ENCODE measurements at regions not wholly inside any gene's neighbourhood (a gene's known extent, or its start where the extent isn't known, plus 50 kb on each side); places are given as distances from the start of the nearest gene placed in this dataset.
"Not testable (repeated sequence)": the region's sequence is repeated elsewhere in the genome, so short reads cannot be mapped to it uniquely, and the experiment has no call there.

DNA sequence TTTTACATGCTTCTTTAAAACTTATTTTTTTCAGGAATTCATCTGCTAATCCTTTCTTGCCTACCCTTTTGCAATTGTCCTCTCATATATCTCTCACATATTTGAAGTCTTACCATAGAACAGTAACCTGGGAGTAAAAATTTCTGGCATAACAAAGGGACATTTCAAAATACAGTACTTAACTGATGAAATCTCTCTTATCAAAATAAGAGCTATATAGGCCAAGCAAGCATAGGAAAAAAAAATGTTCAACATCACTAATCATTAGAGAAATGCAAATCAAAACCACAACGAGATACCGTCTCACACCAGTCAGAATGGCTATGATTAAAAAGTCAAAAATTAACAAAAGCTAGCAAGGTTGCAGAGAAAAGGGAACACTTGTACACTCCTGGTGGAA, 2062.7 kb upstream of the CDH6 start:
- Histone ChIP-seq H3K9me3 (peaks cover 0 to 5% (median 2%) of the 10 kb centered on the region in 4 donors), H3K4me1 (no peaks in the 10 kb centered on the region), H3K27ac (replicated peaks in 1 of 4) (no peak overlapping the region), H3K27me3 (no peaks in the 10 kb centered on the region), H3K4me3 (no peak overlapping the region), H3K36me3 (no peaks in the 10 kb centered on the region)
- intact Hi-C loops (cut with DNase I): no loop called here
- no peak for TF ChIP-seq EP300 (IDR thresholded peaks at IDR 0.05)
- TF ChIP-seq POLR2AphosphoS5 (IDR thresholded peaks at IDR 0.05): no peak
- TF ChIP-seq POLR2A (IDR thresholded peaks at IDR 0.05; ENCODE audit: low read depth): no peak
- TF ChIP-seq CTCF (IDR thresholded peaks at IDR 0.05): no peak
- WGBS: 80% methylated on average over 2 of the region's 2 CpGs
- DNase-seq (ENCODE audit: extremely low spot score): no peak

- DNase-seq (ENCODE audit: extremely low spot score); H3K27me3 ChIP-seq; H3K4me1 ChIP-seq; H3K9me3 ChIP-seq; H3K36me3 ChIP-seq; H3K27ac ChIP-seq (replicated peaks in 1 of 4); intact Hi-C loops (cut with DNase I); H3K4me3 ChIP-seq: not testable (repeated sequence)
- WGBS: 97% methylated on average over 13 of the region's 32 CpGs
Measured at GRCh38 chr5:29127524-29128156, 2065.8 kb upstream of the CDH6 start.

DNA sequence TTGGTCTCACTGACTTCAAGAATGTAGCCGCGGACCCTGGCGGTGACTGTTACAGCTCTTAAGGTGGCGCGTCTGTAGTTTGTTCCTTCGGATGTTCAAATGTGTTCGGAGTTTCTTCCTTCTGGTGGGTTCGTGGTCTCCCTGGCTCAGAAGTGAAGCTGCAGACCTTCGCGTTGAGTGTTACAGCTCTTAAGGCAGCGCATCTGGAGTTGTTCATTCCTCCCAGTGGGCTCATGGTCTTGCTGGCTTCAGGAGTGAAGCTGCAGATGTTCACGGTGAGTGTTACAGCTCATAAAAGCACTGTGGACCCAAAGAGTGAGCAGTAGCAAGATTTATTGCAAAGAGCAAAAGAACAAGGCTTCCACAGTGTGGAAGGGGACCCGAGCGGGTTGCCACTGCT, 2067.0 kb upstream of the CDH6 start:
- H3K9me3 ChIP-seq; H3K4me1 ChIP-seq; H3K27me3 ChIP-seq; H3K4me3 ChIP-seq; H3K27ac ChIP-seq (replicated peaks in 1 of 4); intact Hi-C loops (cut with DNase I); H3K36me3 ChIP-seq; DNase-seq (ENCODE audit: extremely low spot score): not testable (repeated sequence)
- 94% methylated on average over 14 of the region's 14 CpGs for WGBS

GRCh38 chr5:29122306-29122705, 2071.2 kb upstream of the CDH6 start:
- H3K36me3 ChIP-seq: no peaks in the 10 kb centered on the region
- DNase-seq (ENCODE audit: extremely low spot score): no peak
- H3K4me1 ChIP-seq: no peaks in the 10 kb centered on the region
- TF ChIP-seq CTCF (IDR thresholded peaks at IDR 0.05) (no peak), POLR2A (IDR thresholded peaks at IDR 0.05; ENCODE audit: low read depth) (no peak), EP300 (IDR thresholded peaks at IDR 0.05) (no peak), POLR2AphosphoS5 (IDR thresholded peaks at IDR 0.05) (no peak)
- WGBS: 84% methylated on average over 2 of the region's 2 CpGs
- no peak overlapping the region for H3K4me3 ChIP-seq
- no peaks in the 10 kb centered on the region for H3K27me3 ChIP-seq
- no peaks in the 10 kb centered on the region for H3K9me3 ChIP-seq
- no peak overlapping the region for H3K27ac ChIP-seq (replicated peaks in 1 of 4)
- intact Hi-C loops (cut with DNase I): no loop called here

DNA sequence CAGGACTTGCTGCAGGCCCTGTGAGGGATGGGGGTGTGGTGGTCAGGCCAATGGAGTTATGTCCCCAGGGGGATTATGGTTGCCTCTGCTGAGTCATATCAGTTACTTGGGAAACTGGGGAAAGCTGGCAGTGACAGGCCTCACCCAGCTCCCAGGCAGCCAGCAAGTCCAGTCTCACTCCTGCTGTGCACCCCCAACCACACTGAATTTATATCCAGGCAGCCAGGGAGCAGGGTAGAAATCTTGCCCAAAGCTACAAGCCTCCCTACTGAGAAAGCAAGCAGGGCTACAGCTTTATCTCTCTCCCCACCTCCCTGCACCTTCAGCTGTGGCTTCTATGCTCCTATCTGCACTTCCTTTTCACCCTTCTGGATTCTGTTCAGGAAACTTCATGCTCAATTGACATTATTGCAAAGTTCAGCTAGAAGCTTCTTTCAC, 2076.0 kb upstream of the CDH9 start:
- no peaks in the 10 kb centered on the region for H3K27me3 ChIP-seq
- H3K36me3 ChIP-seq: no peaks in the 10 kb centered on the region
- no peaks in the 10 kb centered on the region for H3K4me1 ChIP-seq
- H3K9me3 ChIP-seq: no peaks in the 10 kb centered on the region
- TF ChIP-seq EP300 (IDR thresholded peaks at IDR 0.05): no peak
- TF ChIP-seq POLR2AphosphoS5 (IDR thresholded peaks at IDR 0.05): no peak
- TF ChIP-seq CTCF (IDR thresholded peaks at IDR 0.05): no peak
- no peak for TF ChIP-seq POLR2A (IDR thresholded peaks at IDR 0.05; ENCODE audit: low read depth)
- intact Hi-C loops (cut with DNase I): no loop called here
- H3K4me3 ChIP-seq: no peak overlapping the region
- H3K27ac ChIP-seq (replicated peaks in 1 of 4): no peak overlapping the region
- no peak for DNase-seq (ENCODE audit: extremely low spot score)

DNA sequence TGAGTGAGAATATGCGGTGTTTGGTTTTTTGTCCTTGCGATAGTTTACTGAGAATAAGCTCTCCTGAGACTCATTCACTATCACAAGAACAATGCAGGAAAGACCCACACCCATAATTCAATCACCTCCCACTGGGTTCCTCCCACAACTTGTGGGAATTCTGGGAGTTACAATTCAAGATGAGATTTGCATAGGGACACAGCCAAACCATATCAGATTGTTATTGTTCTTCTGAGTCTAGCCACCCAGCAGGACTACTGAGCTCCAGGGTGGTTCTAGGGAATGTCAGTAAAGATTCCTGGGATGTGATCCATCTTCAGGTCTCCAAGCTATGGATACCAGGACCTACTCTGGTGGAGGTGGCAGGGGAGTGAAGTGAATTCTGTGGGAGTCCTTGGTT, 2075.1 kb upstream of the CDH9 start:
- Histone ChIP-seq H3K4me1 (no peaks in the 10 kb centered on the region), H3K4me3 (no peak overlapping the region), H3K9me3 (no peaks in the 10 kb centered on the region), H3K27ac (replicated peaks in 1 of 4) (no peak overlapping the region), H3K27me3 (no peaks in the 10 kb centered on the region), H3K36me3 (no peaks in the 10 kb centered on the region)
- no peak for TF ChIP-seq POLR2AphosphoS5 (IDR thresholded peaks at IDR 0.05)
- no peak for TF ChIP-seq CTCF (IDR thresholded peaks at IDR 0.05)
- TF ChIP-seq POLR2A (IDR thresholded peaks at IDR 0.05; ENCODE audit: low read depth): no peak
- no peak for TF ChIP-seq EP300 (IDR thresholded peaks at IDR 0.05)
- intact Hi-C loops (cut with DNase I): no loop called here
- DNase-seq (ENCODE audit: extremely low spot score): no peak
- 95% methylated on average over 2 of the region's 2 CpGs for WGBS
